B cell (primary cell): ENCODE measurements at regions not wholly inside any gene's neighbourhood (a gene's known extent, or its start where the extent isn't known, plus 50 kb on each side); places are given as distances from the start of the nearest gene placed in this dataset.

Experiments
- ATAC-seq: fragments of 200-7000 bp; cut with Tn5 transposase; one replicate; pipeline ENCODE4 v1.10.0; 2021; ENCODE audit warnings: low read depth, mild to moderate bottlenecking, moderate number of reproducible peaks, moderate library complexity
- CTCF ChIA-PET: fragments of 350-600 bp; sonication (Branson Sonifier 250); formaldehyde crosslinking; loops from one replicate; lab custom pipeline; 2021; ENCODE audit warnings: antibody characterized with exemption, inconsistent platforms; lab: Charles Lee
- POLR2A ChIA-PET: fragments of 350-600 bp; sonication (Branson Sonifier 250); formaldehyde crosslinking; loops from one replicate; lab custom pipeline; 2021; ENCODE audit warnings: antibody characterized with exemption; lab: Charles Lee
- DNase-seq: peaks from one replicate; pipeline ENCODE4 v3.0.0; 2013
- H2AFZ ChIP-seq: 2 replicates; pipeline ENCODE4 v1.6.1; 2012; ENCODE audit warnings: mild to moderate bottlenecking, low read depth, low read length; ENCODE audit not compliant: insufficient read depth, poor library complexity, severe bottlenecking
- H3K27ac ChIP-seq, 2 donors: 1 replicate in 1 of 2; 2 replicates in 1 of 2; pipeline ENCODE4 v1.5.1; 2012 to 2013; ENCODE audit warnings: low read length in 2 of 2, mild to moderate bottlenecking in 2 of 2, moderate library complexity in 1 of 2
- H3K27me3 ChIP-seq, 4 experiments: fragments of 200-600 bp in 1 of 4; sonication (generic) in 1 of 4; replicated peaks in 1 of 4; 1 replicate in 2 of 4; 2 replicates in 2 of 4; pipeline versions ENCODE4 v1.6.1 to v1.7.0; 2013 to 2016; ENCODE audit warnings: low read length in 3 of 4, mild to moderate bottlenecking in 2 of 4, mixed read lengths in 1 of 4, moderate library complexity in 1 of 4; ENCODE audit not compliant: insufficient read depth in 4 of 4, control insufficient read depth in 3 of 4; ENCODE audit errors: control extremely low read depth in 1 of 4
- H3K36me3 ChIP-seq, 2 experiments: replicated peaks in 1 of 2; 1 replicate in 1 of 2; 2 replicates in 1 of 2; pipeline versions ENCODE4 v1.6.1 to v1.7.1; 2013; ENCODE audit warnings: low read length in 1 of 2; ENCODE audit not compliant: insufficient read depth in 2 of 2, control insufficient read depth in 1 of 2; ENCODE audit errors: control extremely low read depth in 1 of 2, extremely low read depth in 1 of 2
- H3K4me1 ChIP-seq, 2 donors: fragments of 200-600 bp in 1 of 2; sonication (generic) in 1 of 2; 1 replicate in 1 of 2; 2 replicates in 1 of 2; pipeline versions ENCODE4 v1.5.1 to v1.6.1; 2013 to 2017; ENCODE audit warnings: low read length in 2 of 2; ENCODE audit not compliant: control insufficient read depth in 2 of 2, insufficient read depth in 2 of 2
- H3K4me2 ChIP-seq: replicated peaks from 2 replicates; pipeline ENCODE3; 2012; ENCODE audit warnings: mild to moderate bottlenecking, low read depth, low read length; ENCODE audit not compliant: poor library complexity, severe bottlenecking
- H3K4me3 ChIP-seq, 5 experiments: fragments of 200-600 bp in 1 of 5; sonication (generic) in 1 of 5; 1 replicate in 3 of 5; 2 replicates in 2 of 5; pipeline versions ENCODE4 v1.5.1 to v1.7.0; 2011 to 2016; ENCODE audit warnings: low read length in 4 of 5, mild to moderate bottlenecking in 4 of 5, low read depth in 2 of 5, control low read depth in 1 of 5, moderate library complexity in 1 of 5; ENCODE audit not compliant: insufficient read depth in 1 of 5; ENCODE audit errors: control extremely low read depth in 1 of 5, extremely low read depth in 1 of 5
- H3K79me2 ChIP-seq: fragments of 200-600 bp; sonication (generic); one replicate; pipeline ENCODE4 v1.6.0; 2016; ENCODE audit warnings: low read length; ENCODE audit not compliant: control insufficient read depth, insufficient read depth
- H3K9ac ChIP-seq: fragments of 200-600 bp; sonication (generic); 2 replicates; pipeline ENCODE4 v1.6.1; 2017; ENCODE audit warnings: mild to moderate bottlenecking, low read length, moderate library complexity
- H3K9me3 ChIP-seq, 3 donors: one replicate each; pipeline versions ENCODE4 v1.6.1 to v1.7.1; 2013; ENCODE audit warnings: low read length in 2 of 3; ENCODE audit not compliant: control insufficient read depth in 2 of 3, insufficient read depth in 1 of 3; ENCODE audit errors: control extremely low read depth in 1 of 3
- H4K20me1 ChIP-seq: 2 replicates; pipeline ENCODE4 v1.6.0; 2012; ENCODE audit warnings: mild to moderate bottlenecking, low read length; ENCODE audit not compliant: insufficient read depth, control insufficient read depth, poor library complexity, severe bottlenecking
- H3K27ac Mint-ChIP-seq: one replicate; pipeline ENCODE4 v1.8.0; 2021; ENCODE audit warnings: mixed read lengths
- H3K27me3 Mint-ChIP-seq: one replicate; pipeline ENCODE4 v1.8.0; 2021; ENCODE audit warnings: mixed read lengths
- H3K4me1 Mint-ChIP-seq: one replicate; pipeline ENCODE4 v1.8.0; 2021; ENCODE audit warnings: mixed read lengths
- H3K4me3 Mint-ChIP-seq: one replicate; pipeline ENCODE4 v1.8.0; 2021; ENCODE audit warnings: mixed read lengths
- H3K9me3 Mint-ChIP-seq: one replicate; pipeline ENCODE4 v1.8.0; 2022; ENCODE audit warnings: mixed read lengths; ENCODE audit not compliant: insufficient read depth
- EZH2 ChIP-seq: IDR thresholded peaks from 2 replicates; pipeline ENCODE4 v1.6.1; 2012; ENCODE audit warnings: borderline replicate concordance, low read depth, mild to moderate bottlenecking, moderate library complexity, low read length; ENCODE audit not compliant: insufficient read depth, poor library complexity, severe bottlenecking
- WGBS: methylation state at CpG from one replicate; pipeline ENCODE4 v1.1.5; 2013; ENCODE audit warnings: missing lambda C conversion rate; ENCODE audit not compliant: insufficient coverage; 5-methylcytosine and 5-hydroxymethylcytosine counted together
- intact Hi-C: fragments of 100-400 bp; cut with micrococcal nuclease; formaldehyde crosslinking; loops from one replicate; pipeline ENCODE4 v1.10.0; 2022
- TF ChIP-seq, protein P1 (sequence below): fragments of 200-600 bp; IDR thresholded peaks from one replicate; pipeline ENCODE4 v1.8.0; 2022; ENCODE audit warnings: antibody characterized with exemption, mild to moderate bottlenecking

DNA sequence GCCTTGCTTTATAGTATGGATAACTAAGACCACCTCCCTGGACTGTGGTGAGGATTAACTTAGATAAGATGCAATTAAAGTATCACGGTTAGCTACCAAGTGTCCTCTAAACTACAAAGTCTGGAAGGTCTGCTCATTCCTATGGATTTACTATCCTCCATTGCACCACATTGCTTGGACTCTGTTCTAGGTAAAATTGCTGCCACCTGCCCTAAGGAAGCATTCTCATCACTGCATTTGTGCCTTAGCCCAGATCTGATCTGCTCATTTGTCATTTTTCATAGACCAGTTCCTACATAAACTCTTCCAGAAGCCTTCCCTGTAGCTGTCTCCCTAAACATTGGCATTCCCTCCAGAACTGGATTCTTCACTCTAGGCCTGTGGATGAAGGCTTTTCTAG lies 380.0 kb downstream of the INSC start:
- H3K4me2 ChIP-seq, result no peak overlapping the region
- CTCF ChIA-PET, result no interaction called here
- no peaks in the 10 kb centered on the region for H3K9me3 Mint-ChIP-seq

GRCh38 chr11:15495462-15495861 lies 380.7 kb downstream of the INSC start:
- Histone ChIP-seq H3K4me3 (no peak overlapping the region), H3K4me2 (no peak overlapping the region), H4K20me1 (no peaks in the 10 kb centered on the region), H3K79me2 (no peaks in the 10 kb centered on the region), H3K9me3 (peaks cover 0 to 1% (median 0%) of the 10 kb centered on the region in 3 donors), H3K9ac (no peak overlapping the region), H3K27ac (no peak overlapping the region), H3K27me3 (no peaks in the 10 kb centered on the region), H2AFZ (no peak overlapping the region), H3K4me1 (no peaks in the 10 kb centered on the region), H3K36me3 (no peaks in the 10 kb centered on the region)
- DNase-seq, result no peak
- ChIA-PET CTCF (no interaction called here), POLR2A (no interaction called here)
- intact Hi-C loops, result no loop called here
- Mint-ChIP-seq H3K9me3 (no peaks in the 10 kb centered on the region), H3K27ac (no peak overlapping the region), H3K4me3 (no peak overlapping the region), H3K27me3 (no peaks in the 10 kb centered on the region), H3K4me1 (no peaks in the 10 kb centered on the region)
- ATAC-seq, result no peak
- 100% methylated on average over 1 of the region's 3 CpGs for WGBS
- no peak for TF ChIP-seq EZH2

More for the DNA sequence above, 380.0 kb downstream of the INSC start:
- POLR2A ChIA-PET, result no interaction called here
- DNase-seq (no peak), ATAC-seq (no peak)
- Mint-ChIP-seq H3K27ac (no peak overlapping the region), H3K4me1 (no peaks in the 10 kb centered on the region), H3K27me3 (no peaks in the 10 kb centered on the region), H3K4me3 (no peak overlapping the region)
- Histone ChIP-seq H3K4me3 (no peak overlapping the region), H3K79me2 (no peaks in the 10 kb centered on the region), H3K9me3 (peaks cover 0 to 1% (median 0%) of the 10 kb centered on the region in 3 donors), H2AFZ (no peak overlapping the region), H3K36me3 (no peaks in the 10 kb centered on the region), H3K9ac (no peak overlapping the region), H3K27ac (no peak overlapping the region), H3K27me3 (no peaks in the 10 kb centered on the region), H4K20me1 (no peaks in the 10 kb centered on the region), H3K4me1 (no peaks in the 10 kb centered on the region)
- 100% methylated on average over 1 of the region's 1 CpG for WGBS
- TF ChIP-seq EZH2, result no peak
- TF ChIP-seq, protein P1, sequence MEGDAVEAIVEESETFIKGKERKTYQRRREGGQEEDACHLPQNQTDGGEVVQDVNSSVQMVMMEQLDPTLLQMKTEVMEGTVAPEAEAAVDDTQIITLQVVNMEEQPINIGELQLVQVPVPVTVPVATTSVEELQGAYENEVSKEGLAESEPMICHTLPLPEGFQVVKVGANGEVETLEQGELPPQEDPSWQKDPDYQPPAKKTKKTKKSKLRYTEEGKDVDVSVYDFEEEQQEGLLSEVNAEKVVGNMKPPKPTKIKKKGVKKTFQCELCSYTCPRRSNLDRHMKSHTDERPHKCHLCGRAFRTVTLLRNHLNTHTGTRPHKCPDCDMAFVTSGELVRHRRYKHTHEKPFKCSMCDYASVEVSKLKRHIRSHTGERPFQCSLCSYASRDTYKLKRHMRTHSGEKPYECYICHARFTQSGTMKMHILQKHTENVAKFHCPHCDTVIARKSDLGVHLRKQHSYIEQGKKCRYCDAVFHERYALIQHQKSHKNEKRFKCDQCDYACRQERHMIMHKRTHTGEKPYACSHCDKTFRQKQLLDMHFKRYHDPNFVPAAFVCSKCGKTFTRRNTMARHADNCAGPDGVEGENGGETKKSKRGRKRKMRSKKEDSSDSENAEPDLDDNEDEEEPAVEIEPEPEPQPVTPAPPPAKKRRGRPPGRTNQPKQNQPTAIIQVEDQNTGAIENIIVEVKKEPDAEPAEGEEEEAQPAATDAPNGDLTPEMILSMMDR, result no peak
- intact Hi-C loops, result no loop called here
